HEK293 (cell line): ENCODE measurements at regions not wholly inside any gene's neighbourhood (a gene's known extent, or its start where the extent isn't known, plus 50 kb on each side); places are given as distances from the start of the nearest gene placed in this dataset.

ENCODE experiments used
- CTCF ChIA-PET: fragments of 350-600 bp; formaldehyde crosslinking; extraction: SDS; loops from one replicate; lab custom pipeline; 2021; ENCODE audit warnings: antibody characterized with exemption; lab: Yijun Ruan, JAX
- POLR2A ChIA-PET: fragments of 300-600 bp; formaldehyde crosslinking; extraction: SDS; loops from one replicate; lab custom pipeline; 2020; ENCODE audit warnings: antibody characterized with exemption, inconsistent platforms; lab: Yijun Ruan, JAX
- H3K27ac ChIP-seq: fragments of 200-500 bp; sonication (Bioruptor generic); 2 replicates; pipeline ENCODE4 v1.5.1; 2014; ENCODE audit warnings: low read depth, low read length, control low read depth, inconsistent platforms; ENCODE audit errors: extremely low read depth
- H3K36me3 ChIP-seq, 2 experiments: fragments of 200-500 bp in 1 of 2; sonication (Bioruptor generic) in 1 of 2; 1 replicate in 1 of 2; 2 replicates in 1 of 2; pipeline ENCODE4 v1.5.1; 2014 to 2017; ENCODE audit warnings: inconsistent platforms in 2 of 2, low read length in 2 of 2; ENCODE audit not compliant: control insufficient read depth in 2 of 2, insufficient read depth in 1 of 2
- H3K4me1 ChIP-seq: fragments of 200-500 bp; sonication (Bioruptor generic); 2 replicates; pipeline ENCODE4 v1.5.1; 2014; ENCODE audit warnings: mild to moderate bottlenecking, low read length, inconsistent platforms; ENCODE audit not compliant: control insufficient read depth, insufficient read depth
- H3K4me3 ChIP-seq: 2 replicates; pipeline ENCODE4 v1.5.1; 2011; ENCODE audit warnings: low read depth, mild to moderate bottlenecking, control low read depth, low read length, moderate library complexity
- H3K9me3 ChIP-seq: fragments of 200-500 bp; sonication (Bioruptor generic); 2 replicates; pipeline ENCODE4 v1.5.1; 2014; ENCODE audit warnings: low read depth, low read length, inconsistent platforms; ENCODE audit not compliant: control insufficient read depth, insufficient read depth
- BCL11B ChIP-seq: fragments of 450-650 bp; formaldehyde crosslinking; IDR thresholded peaks from 2 replicates; pipeline ENCODE4 v1.5.1; 2016; ENCODE audit warnings: low read depth, missing biosample characterization, missing genetic modification characterization
- HOXC10 ChIP-seq: sonication (generic); formaldehyde crosslinking; IDR thresholded peaks from 2 replicates; pipeline ENCODE4 v1.8.1; 2023; ENCODE audit warnings: mild to moderate bottlenecking, missing genetic modification reagents
- HOXD13 ChIP-seq: sonication (generic); formaldehyde crosslinking; IDR thresholded peaks from 2 replicates; pipeline ENCODE4 v1.8.0; 2022; ENCODE audit warnings: missing genetic modification reagents, borderline replicate concordance
- IKZF3 ChIP-seq: fragments of 450-650 bp; IDR thresholded peaks from 2 replicates; pipeline ENCODE4 v1.5.0; 2018; ENCODE audit warnings: missing biosample characterization, mild to moderate bottlenecking, missing genetic modification characterization, moderate library complexity
- OSR2 ChIP-seq: fragments of 450-650 bp; formaldehyde crosslinking; IDR thresholded peaks from 2 replicates; pipeline ENCODE4 v1.5.1; 2016; ENCODE audit warnings: missing biosample characterization, missing genetic modification characterization
- REST ChIP-seq: fragments of 450-650 bp; formaldehyde crosslinking; IDR thresholded peaks from 2 replicates; pipeline ENCODE4 v1.5.1; 2016; ENCODE audit warnings: missing biosample characterization, missing genetic modification characterization
- SETDB1 ChIP-seq: IDR thresholded peaks from one replicate; pipeline ENCODE4 v1.6.1; 2017; ENCODE audit warnings: mild to moderate bottlenecking, low read length, moderate library complexity, mixed read lengths; ENCODE audit not compliant: insufficient read length
- ZEB2 ChIP-seq: fragments of 450-650 bp; formaldehyde crosslinking; IDR thresholded peaks from 2 replicates; pipeline ENCODE4 v1.5.1; 2016; ENCODE audit warnings: missing biosample characterization, missing genetic modification characterization
- ZNF140 ChIP-seq: fragments of 450-650 bp; formaldehyde crosslinking; IDR thresholded peaks from 2 replicates; pipeline ENCODE4 v1.5.1; 2016; ENCODE audit warnings: missing biosample characterization, missing genetic modification characterization
- ZNF169 ChIP-seq: fragments of 450-650 bp; formaldehyde crosslinking; IDR thresholded peaks from 2 replicates; pipeline ENCODE4 v1.5.1; 2016; ENCODE audit warnings: missing biosample characterization, missing genetic modification characterization
- ZNF221 ChIP-seq: fragments of 450-650 bp; formaldehyde crosslinking; IDR thresholded peaks from 2 replicates; pipeline ENCODE4 v1.5.1; 2017; ENCODE audit warnings: missing biosample characterization, missing genetic modification characterization, borderline replicate concordance
- ZNF335 ChIP-seq: fragments of 450-650 bp; formaldehyde crosslinking; conservative IDR thresholded peaks from 2 replicates; pipeline ENCODE4 v1.5.1; 2016; ENCODE audit warnings: missing biosample characterization, missing genetic modification characterization
- ZNF433 ChIP-seq: fragments of 450-650 bp; formaldehyde crosslinking; IDR thresholded peaks from 2 replicates; pipeline ENCODE4 v1.5.1; 2016; ENCODE audit warnings: missing biosample characterization, missing genetic modification characterization, low read depth
- ZNF473 ChIP-seq: fragments of 450-650 bp; formaldehyde crosslinking; IDR thresholded peaks from 2 replicates; pipeline ENCODE4 v1.5.1; 2017; ENCODE audit warnings: missing biosample characterization, missing genetic modification characterization
- ZNF585B ChIP-seq: fragments of 450-650 bp; formaldehyde crosslinking; IDR thresholded peaks from 2 replicates; pipeline ENCODE4 v1.5.1; 2016; ENCODE audit warnings: missing biosample characterization, missing genetic modification characterization
- ZNF629 ChIP-seq: fragments of 450-650 bp; formaldehyde crosslinking; IDR thresholded peaks from 2 replicates; pipeline ENCODE4 v1.5.1; 2017; ENCODE audit warnings: missing biosample characterization, missing genetic modification characterization
- ZNF645 ChIP-seq: fragments of 450-650 bp; formaldehyde crosslinking; IDR thresholded peaks from 2 replicates; pipeline ENCODE4; 2016; ENCODE audit warnings: missing biosample characterization, missing genetic modification characterization
- ZNF654 ChIP-seq: fragments of 450-650 bp; formaldehyde crosslinking; IDR thresholded peaks from 2 replicates; pipeline ENCODE4 v1.5.1; 2016; ENCODE audit warnings: low read depth, missing biosample characterization, missing genetic modification characterization
- ZNF76 ChIP-seq: fragments of 450-650 bp; formaldehyde crosslinking; IDR thresholded peaks from 2 replicates; pipeline ENCODE4; 2016; ENCODE audit warnings: low read depth, missing biosample characterization, missing genetic modification characterization, borderline replicate concordance
- ZNF776 ChIP-seq: fragments of 450-650 bp; formaldehyde crosslinking; IDR thresholded peaks from 2 replicates; pipeline ENCODE4 v1.5.0; 2017; ENCODE audit warnings: missing biosample characterization, missing genetic modification characterization, borderline replicate concordance
- ZXDB ChIP-seq: fragments of 450-650 bp; formaldehyde crosslinking; IDR thresholded peaks from 2 replicates; pipeline ENCODE4 v1.5.1; 2016; ENCODE audit warnings: missing biosample characterization, missing genetic modification characterization
- TF ChIP-seq, protein P1 (sequence below): fragments of 450-650 bp; formaldehyde crosslinking; IDR thresholded peaks from 2 replicates; pipeline ENCODE4 v1.5.1; 2016; ENCODE audit warnings: missing biosample characterization, missing genetic modification characterization
- TF ChIP-seq, protein P2 (sequence below): fragments of 450-650 bp; formaldehyde crosslinking; conservative IDR thresholded peaks from 2 replicates; pipeline ENCODE4 v1.5.1; 2016; ENCODE audit warnings: low read depth, missing biosample characterization, missing genetic modification characterization
- TF ChIP-seq, protein P3 (sequence below): fragments of 450-650 bp; formaldehyde crosslinking; IDR thresholded peaks from 2 replicates; pipeline ENCODE4 v1.5.1; 2016; ENCODE audit warnings: missing biosample characterization, missing genetic modification characterization, borderline replicate concordance

- ChIA-PET CTCF (no interaction called here), POLR2A (no interaction called here)
- H3K4me1 ChIP-seq = no peaks in the 10 kb centered on the region
- no peaks in the 10 kb centered on the region for H3K9me3 ChIP-seq
- no peak overlapping the region for H3K4me3 ChIP-seq
- no peaks in the 10 kb centered on the region for H3K36me3 ChIP-seq
- TF ChIP-seq, protein P1, sequence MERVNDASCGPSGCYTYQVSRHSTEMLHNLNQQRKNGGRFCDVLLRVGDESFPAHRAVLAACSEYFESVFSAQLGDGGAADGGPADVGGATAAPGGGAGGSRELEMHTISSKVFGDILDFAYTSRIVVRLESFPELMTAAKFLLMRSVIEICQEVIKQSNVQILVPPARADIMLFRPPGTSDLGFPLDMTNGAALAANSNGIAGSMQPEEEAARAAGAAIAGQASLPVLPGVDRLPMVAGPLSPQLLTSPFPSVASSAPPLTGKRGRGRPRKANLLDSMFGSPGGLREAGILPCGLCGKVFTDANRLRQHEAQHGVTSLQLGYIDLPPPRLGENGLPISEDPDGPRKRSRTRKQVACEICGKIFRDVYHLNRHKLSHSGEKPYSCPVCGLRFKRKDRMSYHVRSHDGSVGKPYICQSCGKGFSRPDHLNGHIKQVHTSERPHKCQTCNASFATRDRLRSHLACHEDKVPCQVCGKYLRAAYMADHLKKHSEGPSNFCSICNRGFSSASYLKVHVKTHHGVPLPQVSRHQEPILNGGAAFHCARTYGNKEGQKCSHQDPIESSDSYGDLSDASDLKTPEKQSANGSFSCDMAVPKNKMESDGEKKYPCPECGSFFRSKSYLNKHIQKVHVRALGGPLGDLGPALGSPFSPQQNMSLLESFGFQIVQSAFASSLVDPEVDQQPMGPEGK (tag by site-specific recombination) = no peak
- TF ChIP-seq IKZF3 (tag by site-specific recombination) (no peak), HOXD13 (CRISPR knock-in tag) (no peak), ZNF76 (tag by site-specific recombination) (no peak), BCL11B (tag by site-specific recombination) (no peak), ZNF473 (tag by site-specific recombination) (no peak), ZNF645 (tag by site-specific recombination) (no peak), REST (tag by site-specific recombination) (no peak), ZNF629 (no peak), ZEB2 (tag by site-specific recombination) (no peak), SETDB1 (no peak), ZNF335 (tag by site-specific recombination) (no peak)
- TF ChIP-seq, protein P2, sequence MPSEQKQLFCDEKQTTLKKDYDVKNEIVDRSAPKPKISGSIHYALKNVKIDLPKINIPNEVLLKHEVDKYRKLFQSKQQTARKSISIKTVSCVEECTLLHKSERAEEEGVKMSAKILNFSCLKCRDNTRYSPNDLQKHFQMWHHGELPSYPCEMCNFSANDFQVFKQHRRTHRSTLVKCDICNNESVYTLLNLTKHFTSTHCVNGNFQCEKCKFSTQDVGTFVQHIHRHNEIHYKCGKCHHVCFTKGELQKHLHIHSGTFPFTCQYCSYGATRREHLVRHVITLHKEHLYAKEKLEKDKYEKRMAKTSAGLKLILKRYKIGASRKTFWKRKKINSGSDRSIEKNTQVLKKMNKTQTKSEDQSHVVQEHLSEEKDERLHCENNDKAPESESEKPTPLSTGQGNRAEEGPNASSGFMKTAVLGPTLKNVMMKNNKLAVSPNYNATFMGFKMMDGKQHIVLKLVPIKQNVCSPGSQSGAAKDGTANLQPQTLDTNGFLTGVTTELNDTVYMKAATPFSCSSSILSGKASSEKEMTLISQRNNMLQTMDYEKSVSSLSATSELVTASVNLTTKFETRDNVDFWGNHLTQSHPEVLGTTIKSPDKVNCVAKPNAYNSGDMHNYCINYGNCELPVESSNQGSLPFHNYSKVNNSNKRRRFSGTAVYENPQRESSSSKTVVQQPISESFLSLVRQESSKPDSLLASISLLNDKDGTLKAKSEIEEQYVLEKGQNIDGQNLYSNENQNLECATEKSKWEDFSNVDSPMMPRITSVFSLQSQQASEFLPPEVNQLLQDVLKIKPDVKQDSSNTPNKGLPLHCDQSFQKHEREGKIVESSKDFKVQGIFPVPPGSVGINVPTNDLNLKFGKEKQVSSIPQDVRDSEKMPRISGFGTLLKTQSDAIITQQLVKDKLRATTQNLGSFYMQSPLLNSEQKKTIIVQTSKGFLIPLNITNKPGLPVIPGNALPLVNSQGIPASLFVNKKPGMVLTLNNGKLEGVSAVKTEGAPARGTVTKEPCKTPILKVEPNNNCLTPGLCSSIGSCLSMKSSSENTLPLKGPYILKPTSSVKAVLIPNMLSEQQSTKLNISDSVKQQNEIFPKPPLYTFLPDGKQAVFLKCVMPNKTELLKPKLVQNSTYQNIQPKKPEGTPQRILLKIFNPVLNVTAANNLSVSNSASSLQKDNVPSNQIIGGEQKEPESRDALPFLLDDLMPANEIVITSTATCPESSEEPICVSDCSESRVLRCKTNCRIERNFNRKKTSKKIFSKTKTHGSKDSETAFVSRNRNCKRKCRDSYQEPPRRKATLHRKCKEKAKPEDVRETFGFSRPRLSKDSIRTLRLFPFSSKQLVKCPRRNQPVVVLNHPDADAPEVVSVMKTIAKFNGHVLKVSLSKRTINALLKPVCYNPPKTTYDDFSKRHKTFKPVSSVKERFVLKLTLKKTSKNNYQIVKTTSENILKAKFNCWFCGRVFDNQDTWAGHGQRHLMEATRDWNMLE (tag by site-specific recombination) = no peak
- no peak overlapping the region for H3K27ac ChIP-seq
Measured at GRCh38 chr11:25197515-25197914, 700.7 kb downstream of the LUZP2 start.

DNA sequence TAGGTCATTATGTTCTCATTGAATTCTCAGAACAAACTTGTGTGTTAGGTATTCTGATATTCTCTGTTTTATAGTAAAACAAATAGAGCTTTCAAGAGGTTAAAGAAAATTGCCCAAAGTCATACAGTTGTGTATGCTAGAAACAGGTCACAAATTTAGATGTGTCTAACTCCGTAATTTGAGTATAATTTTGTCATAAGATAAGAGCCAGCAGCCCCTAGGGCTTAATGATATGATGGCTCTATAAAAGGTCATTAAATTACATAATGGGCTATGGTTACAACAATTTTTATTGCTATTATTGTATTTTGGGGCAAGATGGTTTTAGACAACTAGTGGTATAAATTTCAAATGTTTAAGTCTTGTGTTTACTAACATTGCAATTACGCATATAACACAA lies 701.9 kb downstream of the LUZP2 start:
- ChIA-PET CTCF (no interaction called here), POLR2A (no interaction called here)
- no peak overlapping the region for H3K27ac ChIP-seq
- H3K36me3 ChIP-seq = no peaks in the 10 kb centered on the region
- no peak overlapping the region for H3K4me3 ChIP-seq
- no peaks in the 10 kb centered on the region for H3K9me3 ChIP-seq
- no peaks in the 10 kb centered on the region for H3K4me1 ChIP-seq
- TF ChIP-seq ZXDB (tag by site-specific recombination) = no peak
- no peak for TF ChIP-seq ZNF776 (tag by site-specific recombination)
- TF ChIP-seq, protein P3, sequence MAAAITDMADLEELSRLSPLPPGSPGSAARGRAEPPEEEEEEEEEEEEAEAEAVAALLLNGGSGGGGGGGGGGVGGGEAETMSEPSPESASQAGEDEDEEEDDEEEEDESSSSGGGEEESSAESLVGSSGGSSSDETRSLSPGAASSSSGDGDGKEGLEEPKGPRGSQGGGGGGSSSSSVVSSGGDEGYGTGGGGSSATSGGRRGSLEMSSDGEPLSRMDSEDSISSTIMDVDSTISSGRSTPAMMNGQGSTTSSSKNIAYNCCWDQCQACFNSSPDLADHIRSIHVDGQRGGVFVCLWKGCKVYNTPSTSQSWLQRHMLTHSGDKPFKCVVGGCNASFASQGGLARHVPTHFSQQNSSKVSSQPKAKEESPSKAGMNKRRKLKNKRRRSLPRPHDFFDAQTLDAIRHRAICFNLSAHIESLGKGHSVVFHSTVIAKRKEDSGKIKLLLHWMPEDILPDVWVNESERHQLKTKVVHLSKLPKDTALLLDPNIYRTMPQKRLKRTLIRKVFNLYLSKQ (tag by site-specific recombination) = no peak
- no peak for TF ChIP-seq ZNF585B
- no peak for TF ChIP-seq OSR2
- no peak for TF ChIP-seq ZNF169 (tag by site-specific recombination)
- TF ChIP-seq ZNF433 (tag by site-specific recombination) = no peak
- TF ChIP-seq ZNF654 (tag by site-specific recombination) = no peak
- TF ChIP-seq HOXC10 (CRISPR knock-in tag) = no peak
- no peak for TF ChIP-seq ZNF221 (tag by site-specific recombination)
- no peak for TF ChIP-seq ZNF140 (tag by site-specific recombination)
